ENCODE measurements at regions not wholly inside any gene's neighbourhood (a gene's known extent, or its start where the extent isn't known, plus 50 kb on each side); places are given as distances from the start of the nearest gene placed in this dataset.

DNA sequence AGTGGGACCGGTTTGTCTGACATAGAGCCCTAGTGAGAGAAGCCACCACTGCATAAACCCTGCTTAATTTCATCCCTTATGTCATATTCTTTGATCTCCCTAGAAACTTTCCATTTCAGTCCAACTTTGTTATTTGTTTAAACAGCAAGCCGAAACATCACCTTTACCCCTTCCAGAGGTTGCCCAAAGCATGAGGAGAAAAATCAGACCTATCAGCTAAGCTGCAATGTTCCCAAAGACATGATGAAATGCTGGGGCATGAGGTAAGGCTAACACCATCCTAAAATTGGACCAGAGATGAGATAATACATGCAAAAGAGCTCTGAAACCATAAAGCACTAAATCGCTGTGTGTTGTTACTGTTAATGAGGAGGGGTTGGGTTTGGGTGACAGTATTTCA lies 447.9 kb upstream of the ACVR2A start:
- Histone ChIP-seq H2AK5ac (ENCODE audit: insufficient read length, low read length) (no peak overlapping the region), H2BK120ac (ENCODE audit: low read depth, low read length, poor library complexity, severe bottlenecking) (no peak overlapping the region), H2BK5ac (ENCODE audit: insufficient read length, low read length) (no peak overlapping the region), H3K9me3 (ENCODE audit: control insufficient read depth, low read depth, low read length) (no peaks in the 10 kb centered on the region), H3K23ac (ENCODE audit: insufficient read length, low read depth, low read length) (no peak overlapping the region), H3K4me2 (ENCODE audit: insufficient read depth, insufficient read length, low read length) (no peak overlapping the region), H3K18ac (ENCODE audit: insufficient read length, low read depth, low read length) (no peak overlapping the region), H3K27me3 (ENCODE audit: insufficient read depth, low read length) (no peaks in the 10 kb centered on the region), H2BK15ac (ENCODE audit: low read depth, low read length) (no peak overlapping the region), H3T11ph (ENCODE audit: low read length) (no peak overlapping the region), H3K4me1 (ENCODE audit: insufficient read depth, low read length) (no peaks in the 10 kb centered on the region), H3K27ac (ENCODE audit: insufficient read length, low read depth, low read length) (no peak overlapping the region), H2AFZ (ENCODE audit: low read length) (no peak overlapping the region), H3K14ac (ENCODE audit: insufficient read depth, low read length) (no peak overlapping the region), H4K8ac (replicated peaks; ENCODE audit: insufficient read length, low read depth, low read length) (no peak overlapping the region), H3K79me1 (ENCODE audit: insufficient read depth, low read depth, low read length, poor library complexity, severe bottlenecking) (no peaks in the 10 kb centered on the region), H2BK12ac (ENCODE audit: insufficient read length, low read depth, low read length) (no peak overlapping the region), H3K4ac (ENCODE audit: low read depth, low read length) (no peak overlapping the region), H4K91ac (ENCODE audit: insufficient read length, low read depth, low read length) (no peak overlapping the region), H2BK20ac (ENCODE audit: low read depth, low read length, poor library complexity, severe bottlenecking) (no peak overlapping the region), H3K56ac (ENCODE audit: insufficient read length, low read depth, low read length) (no peak overlapping the region), H3K9ac (ENCODE audit: extremely low read depth, insufficient read length, low read length) (no peak overlapping the region), H3K79me2 (ENCODE audit: insufficient read depth, low read length) (no peaks in the 10 kb centered on the region), H4K5ac (ENCODE audit: insufficient read length, low read depth, low read length) (no peak overlapping the region), H3K23me2 (ENCODE audit: insufficient read length, low read depth, low read length, poor library complexity, severe bottlenecking) (no peaks in the 10 kb centered on the region), H4K20me1 (ENCODE audit: control insufficient read depth, insufficient read depth, insufficient read length) (no peaks in the 10 kb centered on the region)
- no peak for TF ChIP-seq CTCF (conservative IDR thresholded peaks at IDR 0.05)
- no CpG with 5 or more reads among the region's 3 CpGs for WGBS (ENCODE audit: extremely low coverage, insufficient read length, low lambda C conversion rate)
- DNase-seq, result no peak
- Mint-ChIP-seq H3K27me3 (ENCODE audit: low read depth) (no peaks in the 10 kb centered on the region), H3K36me3 (ENCODE audit: insufficient read depth in 1 of 3, low read depth in 3 of 3) (no peaks in the 10 kb centered on the region), H3K27ac (no peak overlapping the region), H3K4me3 (no peak overlapping the region), H3K9me3 (no peaks in the 10 kb centered on the region; a peak in 1 of 5 replicates), H3K4me1 (no peaks in the 10 kb centered on the region)
